ENCODE measurements at regions not wholly inside any gene's neighbourhood (a gene's known extent, or its start where the extent isn't known, plus 50 kb on each side); places are given as distances from the start of the nearest gene placed in this dataset.

DNA sequence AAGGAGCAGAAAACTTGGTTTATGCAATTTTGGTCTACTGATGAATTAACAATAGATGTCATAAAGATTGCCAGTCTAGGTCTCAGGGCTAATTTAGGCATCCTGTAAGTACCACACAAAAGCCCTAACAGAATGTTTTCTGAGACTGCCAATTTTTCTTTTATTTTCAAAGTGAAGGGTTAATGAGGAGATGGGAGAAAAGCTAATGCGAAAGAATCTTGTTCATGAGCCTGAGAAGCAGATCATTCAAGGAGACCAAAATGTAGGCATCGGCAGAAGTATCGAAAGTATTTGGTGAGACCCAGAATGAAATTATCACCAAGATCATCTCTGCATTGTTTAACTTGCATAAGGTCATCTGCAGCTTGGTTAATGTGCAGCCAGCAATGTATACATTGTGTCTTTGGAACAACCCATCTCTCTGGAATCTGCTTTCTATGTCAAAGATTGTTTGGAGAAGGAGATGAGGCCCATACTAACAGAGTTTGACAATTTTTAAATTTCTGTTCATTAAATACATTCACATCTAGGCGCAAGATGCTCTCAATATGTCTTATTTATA is 163.3 kb upstream of the GLI3 start:
- no peaks in the 10 kb centered on the region for H3K4me1 ChIP-seq (ENCODE audit: control insufficient read depth in 3 of 3, insufficient read depth in 3 of 3, low read length in 3 of 3)
- no peaks in the 10 kb centered on the region for H3K36me3 ChIP-seq (ENCODE audit: control insufficient read depth in 3 of 3, insufficient read depth in 3 of 3, low read length in 3 of 3)
- H3K27me3 ChIP-seq (ENCODE audit: control insufficient read depth in 3 of 3, insufficient read depth in 3 of 3, low read length in 3 of 3) = no peaks in the 10 kb centered on the region
- no peak overlapping the region for H3K27ac ChIP-seq (ENCODE audit: low read depth, low read length)
- no peaks in the 10 kb centered on the region for H3K9me3 ChIP-seq (ENCODE audit: control insufficient read depth in 3 of 3, low read length in 3 of 3)
- no peak overlapping the region for H3K9ac ChIP-seq (ENCODE audit: low read depth in 1 of 3, low read length in 3 of 3)
- H3K4me3 ChIP-seq (ENCODE audit: low read length in 3 of 3) = no peak overlapping the region

DNA sequence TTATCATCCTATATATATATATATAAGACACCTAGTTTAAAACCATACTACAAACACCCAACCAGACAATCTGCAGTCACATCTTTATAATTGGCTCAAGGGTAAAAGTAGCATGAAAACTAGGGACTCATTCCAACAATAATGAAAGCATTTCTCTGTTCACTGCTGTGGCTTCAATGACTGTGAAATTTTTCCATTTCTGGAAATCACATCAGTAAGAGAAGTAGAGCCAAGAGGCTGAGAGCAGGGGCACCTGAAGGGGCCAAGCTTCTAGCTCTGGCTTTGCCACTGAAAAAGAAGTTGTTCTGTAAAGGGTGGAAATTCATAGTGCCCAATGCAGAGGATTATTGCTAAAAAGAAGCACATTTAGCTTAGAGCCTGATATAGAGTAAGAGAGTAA is 158.6 kb upstream of the GLI3 start:
- Histone ChIP-seq H3K9me3 (ENCODE audit: control insufficient read depth in 3 of 3, low read length in 3 of 3) (no peaks in the 10 kb centered on the region), H3K4me3 (ENCODE audit: low read length in 3 of 3) (no peak overlapping the region), H3K27ac (ENCODE audit: low read depth, low read length) (no peak overlapping the region), H3K9ac (ENCODE audit: low read depth in 1 of 3, low read length in 3 of 3) (no peak overlapping the region), H3K27me3 (ENCODE audit: control insufficient read depth in 3 of 3, insufficient read depth in 3 of 3, low read length in 3 of 3) (no peaks in the 10 kb centered on the region), H3K36me3 (ENCODE audit: control insufficient read depth in 3 of 3, insufficient read depth in 3 of 3, low read length in 3 of 3) (no peaks in the 10 kb centered on the region), H3K4me1 (ENCODE audit: control insufficient read depth in 3 of 3, insufficient read depth in 3 of 3, low read length in 3 of 3) (no peaks in the 10 kb centered on the region)

DNA sequence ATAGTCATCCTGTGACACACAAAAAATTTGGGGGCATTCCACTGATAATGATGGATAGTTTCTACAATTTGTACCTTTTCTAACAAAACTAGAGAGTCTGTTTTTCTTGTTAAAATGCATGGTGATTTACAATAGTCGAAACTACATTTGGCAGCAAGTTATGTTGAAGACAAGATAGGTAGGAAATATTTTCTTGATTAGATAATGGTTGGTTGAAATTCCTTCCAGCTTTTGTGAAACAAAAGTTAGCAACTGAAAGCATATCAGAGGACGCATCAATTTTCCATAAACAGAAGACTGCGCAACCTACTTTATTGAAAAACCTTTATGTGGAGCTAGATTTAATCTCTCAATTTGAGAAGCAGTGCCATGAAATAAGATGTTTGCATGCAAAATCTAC is 155.8 kb upstream of the GLI3 start:
- no peak overlapping the region for H3K9ac ChIP-seq (ENCODE audit: low read depth in 1 of 3, low read length in 3 of 3)
- no peaks in the 10 kb centered on the region for H3K9me3 ChIP-seq (ENCODE audit: control insufficient read depth in 3 of 3, low read length in 3 of 3)
- no peak overlapping the region for H3K4me3 ChIP-seq (ENCODE audit: low read length in 3 of 3)
- H3K4me1 ChIP-seq (ENCODE audit: control insufficient read depth in 3 of 3, insufficient read depth in 3 of 3, low read length in 3 of 3) = no peaks in the 10 kb centered on the region
- no peak overlapping the region for H3K27ac ChIP-seq (ENCODE audit: low read depth, low read length)
- no peaks in the 10 kb centered on the region for H3K27me3 ChIP-seq (ENCODE audit: control insufficient read depth in 3 of 3, insufficient read depth in 3 of 3, low read length in 3 of 3)
- H3K36me3 ChIP-seq (ENCODE audit: control insufficient read depth in 3 of 3, insufficient read depth in 3 of 3, low read length in 3 of 3) = no peaks in the 10 kb centered on the region

DNA sequence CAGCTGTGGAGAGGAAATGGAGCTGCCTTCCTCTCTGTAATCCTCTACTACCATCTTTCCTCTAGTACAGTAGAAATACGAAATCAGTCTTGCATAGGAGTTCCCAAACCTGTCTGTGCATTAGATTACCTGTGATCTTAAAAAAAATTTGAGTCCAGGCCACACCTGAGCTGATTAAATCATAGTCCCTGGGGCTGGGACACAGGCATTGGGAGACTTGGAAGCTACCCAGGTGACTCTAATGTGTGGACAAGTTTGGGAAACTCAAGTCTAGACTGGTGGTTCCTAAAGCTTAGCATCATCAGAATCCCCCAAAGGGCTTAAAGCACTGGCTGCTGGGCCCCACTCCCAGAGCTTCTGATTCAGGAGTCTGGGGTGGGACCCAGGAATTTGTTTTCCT is 152.7 kb upstream of the GLI3 start:
- no peak overlapping the region for H3K9ac ChIP-seq (ENCODE audit: low read depth in 1 of 3, low read length in 3 of 3)
- no peaks in the 10 kb centered on the region for H3K9me3 ChIP-seq (ENCODE audit: control insufficient read depth in 3 of 3, low read length in 3 of 3)
- H3K36me3 ChIP-seq (ENCODE audit: control insufficient read depth in 3 of 3, insufficient read depth in 3 of 3, low read length in 3 of 3) = no peaks in the 10 kb centered on the region
- no peak overlapping the region for H3K4me3 ChIP-seq (ENCODE audit: low read length in 3 of 3)
- H3K27me3 ChIP-seq (ENCODE audit: control insufficient read depth in 3 of 3, insufficient read depth in 3 of 3, low read length in 3 of 3) = no peaks in the 10 kb centered on the region
- no peak overlapping the region for H3K27ac ChIP-seq (ENCODE audit: low read depth, low read length)
- no peaks in the 10 kb centered on the region for H3K4me1 ChIP-seq (ENCODE audit: control insufficient read depth in 3 of 3, insufficient read depth in 3 of 3, low read length in 3 of 3)

DNA sequence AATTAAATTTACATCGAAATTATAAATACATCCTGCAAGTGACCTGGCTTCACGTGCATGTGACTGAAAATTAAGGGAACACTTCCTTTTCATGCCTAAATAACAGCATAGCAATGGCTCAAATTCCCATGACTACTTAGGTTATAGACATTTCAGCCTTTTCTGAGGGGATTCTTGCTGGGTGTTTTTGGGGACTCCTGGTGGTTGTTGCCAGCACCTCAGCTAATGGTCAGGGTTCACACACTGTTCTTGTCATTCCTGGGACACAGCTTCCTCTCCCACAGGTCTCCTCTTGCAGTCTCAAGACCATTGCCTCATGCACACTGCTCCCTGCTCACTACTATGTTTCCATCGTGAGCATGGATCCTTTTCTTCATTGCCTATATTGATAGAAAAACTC is 148.9 kb upstream of the GLI3 start:
- Histone ChIP-seq H3K27ac (ENCODE audit: low read depth, low read length) (no peak overlapping the region), H3K36me3 (ENCODE audit: control insufficient read depth in 3 of 3, insufficient read depth in 3 of 3, low read length in 3 of 3) (no peaks in the 10 kb centered on the region), H3K9ac (ENCODE audit: low read depth in 1 of 3, low read length in 3 of 3) (no peak overlapping the region), H3K9me3 (ENCODE audit: control insufficient read depth in 3 of 3, low read length in 3 of 3) (no peaks in the 10 kb centered on the region), H3K27me3 (ENCODE audit: control insufficient read depth in 3 of 3, insufficient read depth in 3 of 3, low read length in 3 of 3) (no peaks in the 10 kb centered on the region), H3K4me1 (ENCODE audit: control insufficient read depth in 3 of 3, insufficient read depth in 3 of 3, low read length in 3 of 3) (no peaks in the 10 kb centered on the region), H3K4me3 (ENCODE audit: low read length in 3 of 3) (no peak overlapping the region)

DNA sequence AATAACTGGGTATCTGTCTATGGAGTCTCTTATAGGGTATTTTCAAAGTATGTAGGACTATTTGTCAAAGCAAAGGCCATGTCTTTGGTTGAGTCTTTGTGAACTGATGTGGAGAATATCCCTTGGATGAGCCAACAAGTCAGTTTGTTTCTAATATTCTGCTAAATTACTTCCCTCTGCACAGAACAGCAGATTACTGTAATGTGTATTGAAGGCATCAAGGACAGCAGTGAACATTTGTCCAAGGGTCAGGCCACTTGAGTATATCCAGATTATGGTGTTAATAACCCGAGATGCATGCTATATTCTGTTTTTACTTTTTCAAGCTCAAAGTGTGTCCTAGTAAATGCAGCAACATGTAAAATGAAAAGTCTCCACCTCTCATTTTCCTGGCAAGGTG is 144.2 kb upstream of the GLI3 start:
- no peak overlapping the region for H3K27ac ChIP-seq (ENCODE audit: low read depth, low read length)
- no peaks in the 10 kb centered on the region for H3K36me3 ChIP-seq (ENCODE audit: control insufficient read depth in 3 of 3, insufficient read depth in 3 of 3, low read length in 3 of 3)
- H3K27me3 ChIP-seq (ENCODE audit: control insufficient read depth in 3 of 3, insufficient read depth in 3 of 3, low read length in 3 of 3) = no peaks in the 10 kb centered on the region
- H3K4me3 ChIP-seq (ENCODE audit: low read length in 3 of 3) = no peak overlapping the region
- no peaks in the 10 kb centered on the region for H3K4me1 ChIP-seq (ENCODE audit: control insufficient read depth in 3 of 3, insufficient read depth in 3 of 3, low read length in 3 of 3)
- H3K9me3 ChIP-seq (ENCODE audit: control insufficient read depth in 3 of 3, low read length in 3 of 3) = no peaks in the 10 kb centered on the region
- no peak overlapping the region for H3K9ac ChIP-seq (ENCODE audit: low read depth in 1 of 3, low read length in 3 of 3)

DNA sequence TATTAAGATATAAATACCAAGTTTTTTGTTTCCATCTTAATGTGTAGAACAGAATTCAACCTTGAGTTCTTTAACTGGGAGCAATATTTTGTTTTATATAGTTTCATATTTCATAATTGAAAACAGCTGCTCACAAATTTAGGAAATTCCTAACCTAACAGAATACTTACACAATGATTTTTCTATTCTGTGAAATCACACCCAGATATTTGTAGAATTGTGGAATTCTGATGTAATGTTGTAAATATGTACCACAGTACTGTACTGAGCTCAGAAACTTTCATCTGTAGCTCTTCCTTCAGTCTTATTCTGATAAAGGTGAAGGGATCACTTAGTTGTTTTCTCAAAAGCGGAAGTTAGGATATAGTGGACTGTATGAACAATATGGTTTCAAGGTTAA is 143.4 kb upstream of the GLI3 start:
- H3K9me3 ChIP-seq (ENCODE audit: control insufficient read depth in 3 of 3, low read length in 3 of 3) = no peaks in the 10 kb centered on the region
- no peaks in the 10 kb centered on the region for H3K4me1 ChIP-seq (ENCODE audit: control insufficient read depth in 3 of 3, insufficient read depth in 3 of 3, low read length in 3 of 3)
- no peaks in the 10 kb centered on the region for H3K27me3 ChIP-seq (ENCODE audit: control insufficient read depth in 3 of 3, insufficient read depth in 3 of 3, low read length in 3 of 3)
- H3K9ac ChIP-seq (ENCODE audit: low read depth in 1 of 3, low read length in 3 of 3) = no peak overlapping the region
- no peaks in the 10 kb centered on the region for H3K36me3 ChIP-seq (ENCODE audit: control insufficient read depth in 3 of 3, insufficient read depth in 3 of 3, low read length in 3 of 3)
- H3K4me3 ChIP-seq (ENCODE audit: low read length in 3 of 3) = no peak overlapping the region
- H3K27ac ChIP-seq (ENCODE audit: low read depth, low read length) = no peak overlapping the region

DNA sequence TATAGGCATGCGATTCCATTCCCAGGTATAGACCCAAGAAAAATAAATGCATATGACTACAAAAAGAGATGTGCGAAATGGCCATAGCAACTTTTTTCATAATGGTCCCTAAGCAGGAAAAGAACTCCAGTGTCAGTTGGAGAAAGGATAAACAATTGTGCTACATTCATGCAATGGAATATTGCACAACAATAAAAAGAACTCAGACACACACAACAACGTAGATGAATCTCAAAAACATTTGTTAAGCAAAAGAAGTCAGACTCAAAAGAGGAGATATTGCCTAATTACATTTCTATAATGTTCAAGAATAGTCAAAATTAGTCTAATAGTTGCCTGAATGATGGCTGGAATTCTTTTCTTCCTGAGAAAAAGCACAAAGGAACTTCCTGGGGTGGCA is 141.1 kb upstream of the GLI3 start:
- H3K27ac ChIP-seq (ENCODE audit: low read depth, low read length) = no peak overlapping the region
- no peaks in the 10 kb centered on the region for H3K36me3 ChIP-seq (ENCODE audit: control insufficient read depth in 3 of 3, insufficient read depth in 3 of 3, low read length in 3 of 3)
- H3K4me1 ChIP-seq (ENCODE audit: control insufficient read depth in 3 of 3, insufficient read depth in 3 of 3, low read length in 3 of 3) = no peaks in the 10 kb centered on the region
- no peak overlapping the region for H3K9ac ChIP-seq (ENCODE audit: low read depth in 1 of 3, low read length in 3 of 3)
- no peaks in the 10 kb centered on the region for H3K27me3 ChIP-seq (ENCODE audit: control insufficient read depth in 3 of 3, insufficient read depth in 3 of 3, low read length in 3 of 3)
- no peaks in the 10 kb centered on the region for H3K9me3 ChIP-seq (ENCODE audit: control insufficient read depth in 3 of 3, low read length in 3 of 3)
- H3K4me3 ChIP-seq (ENCODE audit: low read length in 3 of 3) = no peak overlapping the region

DNA sequence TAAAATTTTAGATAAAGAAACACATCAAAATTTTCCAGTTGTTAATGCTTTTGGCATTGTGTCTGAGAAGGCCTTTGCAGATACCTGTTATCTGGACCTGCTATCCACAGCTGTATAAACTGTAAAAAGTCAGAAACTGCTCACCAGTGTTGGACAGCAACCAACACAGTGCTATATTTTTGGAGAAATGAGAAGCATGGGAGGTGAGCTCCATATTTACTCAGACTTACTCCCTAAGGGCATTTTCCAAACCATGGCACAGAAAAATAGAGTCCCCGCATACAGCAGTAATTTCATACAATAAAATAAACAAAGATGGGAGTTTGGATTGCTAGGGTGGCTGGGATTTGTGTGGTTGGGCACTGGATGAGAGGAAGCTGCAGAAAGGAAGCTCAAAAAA is 136.3 kb upstream of the GLI3 start:
- Histone ChIP-seq H3K27me3 (ENCODE audit: control insufficient read depth in 3 of 3, insufficient read depth in 3 of 3, low read length in 3 of 3) (no peaks in the 10 kb centered on the region), H3K4me3 (ENCODE audit: low read length in 3 of 3) (no peak overlapping the region), H3K36me3 (ENCODE audit: control insufficient read depth in 3 of 3, insufficient read depth in 3 of 3, low read length in 3 of 3) (no peaks in the 10 kb centered on the region), H3K9me3 (ENCODE audit: control insufficient read depth in 3 of 3, low read length in 3 of 3) (no peaks in the 10 kb centered on the region), H3K4me1 (ENCODE audit: control insufficient read depth in 3 of 3, insufficient read depth in 3 of 3, low read length in 3 of 3) (peaks cover 0 to 2% (median 0%) of the 10 kb centered on the region in 3 donors), H3K27ac (ENCODE audit: low read depth, low read length) (no peak overlapping the region), H3K9ac (ENCODE audit: low read depth in 1 of 3, low read length in 3 of 3) (no peak overlapping the region)

DNA sequence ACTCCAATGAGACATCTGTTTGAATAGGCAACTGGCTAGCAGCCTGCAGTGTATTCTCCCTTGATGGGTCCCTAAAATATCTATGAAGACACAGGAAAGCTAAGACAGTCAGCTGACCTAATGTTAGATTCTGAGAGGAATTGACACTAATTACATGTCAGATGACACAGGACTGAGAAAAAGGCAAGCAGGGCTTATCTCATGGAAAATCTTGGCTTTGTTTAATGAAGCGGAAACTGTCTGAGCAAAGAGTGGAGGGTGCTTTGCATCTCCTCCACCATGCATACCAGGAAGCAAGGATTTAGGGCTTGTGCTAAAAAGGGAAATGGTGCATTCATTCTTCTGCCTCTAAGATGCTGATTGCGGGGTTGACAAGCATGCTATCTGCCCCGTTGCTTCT is 135.5 kb upstream of the GLI3 start:
- Histone ChIP-seq H3K9me3 (ENCODE audit: control insufficient read depth in 3 of 3, low read length in 3 of 3) (no peaks in the 10 kb centered on the region), H3K36me3 (ENCODE audit: control insufficient read depth in 3 of 3, insufficient read depth in 3 of 3, low read length in 3 of 3) (no peaks in the 10 kb centered on the region), H3K27me3 (ENCODE audit: control insufficient read depth in 3 of 3, insufficient read depth in 3 of 3, low read length in 3 of 3) (no peaks in the 10 kb centered on the region), H3K9ac (ENCODE audit: low read depth in 1 of 3, low read length in 3 of 3) (no peak overlapping the region), H3K4me3 (ENCODE audit: low read length in 3 of 3) (no peak overlapping the region), H3K4me1 (ENCODE audit: control insufficient read depth in 3 of 3, insufficient read depth in 3 of 3, low read length in 3 of 3) (peaks cover 0 to 2% (median 0%) of the 10 kb centered on the region in 3 donors), H3K27ac (ENCODE audit: low read depth, low read length) (no peak overlapping the region)

DNA sequence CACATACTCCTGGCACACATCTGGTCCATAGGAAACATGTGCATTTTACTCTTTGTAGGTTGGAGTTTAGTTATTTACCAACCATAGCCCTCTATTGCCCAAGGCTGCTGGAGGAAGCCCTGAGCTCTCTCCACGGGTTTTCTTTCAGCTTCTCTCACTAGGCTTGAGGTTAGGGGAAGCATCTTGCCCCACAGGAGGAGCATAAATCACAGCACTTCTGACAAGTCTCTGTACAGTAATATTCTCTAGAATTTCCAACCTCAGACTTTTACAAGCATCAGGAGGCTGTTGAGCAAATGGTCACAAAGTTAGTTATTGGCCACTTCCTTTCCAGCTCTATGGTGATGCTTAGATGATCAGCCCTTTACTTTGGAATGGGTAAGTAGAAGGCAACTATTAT is 122.9 kb upstream of the GLI3 start:
- no peaks in the 10 kb centered on the region for H3K9me3 ChIP-seq (ENCODE audit: control insufficient read depth in 3 of 3, low read length in 3 of 3)
- no peaks in the 10 kb centered on the region for H3K4me1 ChIP-seq (ENCODE audit: control insufficient read depth in 3 of 3, insufficient read depth in 3 of 3, low read length in 3 of 3)
- no peak overlapping the region for H3K4me3 ChIP-seq (ENCODE audit: low read length in 3 of 3)
- H3K9ac ChIP-seq (ENCODE audit: low read depth in 1 of 3, low read length in 3 of 3) = no peak overlapping the region
- no peak overlapping the region for H3K27ac ChIP-seq (ENCODE audit: low read depth, low read length)
- H3K27me3 ChIP-seq (ENCODE audit: control insufficient read depth in 3 of 3, insufficient read depth in 3 of 3, low read length in 3 of 3) = no peaks in the 10 kb centered on the region
- H3K36me3 ChIP-seq (ENCODE audit: control insufficient read depth in 3 of 3, insufficient read depth in 3 of 3, low read length in 3 of 3) = no peaks in the 10 kb centered on the region
